WERI-Rb-1 (cell line): ENCODE measurements at regions not wholly inside any gene's neighbourhood (a gene's known extent, or its start where the extent isn't known, plus 50 kb on each side); places are given as distances from the start of the nearest gene placed in this dataset.

ENCODE experiments used
- DNase-seq: peaks from one replicate; pipeline ENCODE4 v3.0.0-alpha.2; 2020
- H3K27ac ChIP-seq: fragments of 250-450 bp; sonication (Bioruptor Pico); 2 replicates; pipeline ENCODE4 v1.5.1; 2020; ENCODE audit warnings: mild to moderate bottlenecking, moderate library complexity
- H3K27me3 ChIP-seq: fragments of 250-450 bp; sonication (Bioruptor Pico); 2 replicates; pipeline ENCODE4 v1.5.1; 2021; ENCODE audit warnings: mild to moderate bottlenecking, low read depth, moderate library complexity; ENCODE audit not compliant: insufficient read depth, severe bottlenecking
- H3K36me3 ChIP-seq: fragments of 250-450 bp; sonication (Bioruptor Pico); 2 replicates; pipeline ENCODE4 v1.5.1; 2020; ENCODE audit warnings: mild to moderate bottlenecking, moderate library complexity
- H3K4me3 ChIP-seq: 2 replicates; pipeline ENCODE4 v1.5.1; 2011; ENCODE audit warnings: low read depth, mild to moderate bottlenecking, control low read depth, low read length
- H3K9me3 ChIP-seq: fragments of 250-450 bp; sonication (Bioruptor Pico); 2 replicates; pipeline ENCODE4 v1.5.1; 2021; ENCODE audit warnings: mild to moderate bottlenecking, moderate library complexity; ENCODE audit not compliant: severe bottlenecking
- TF ChIP-seq, protein P1 (sequence below): IDR thresholded peaks from 2 replicates; pipeline ENCODE4 v1.5.1; 2011; ENCODE audit warnings: low read depth, mild to moderate bottlenecking, control low read depth, inconsistent platforms, low read length

DNA sequence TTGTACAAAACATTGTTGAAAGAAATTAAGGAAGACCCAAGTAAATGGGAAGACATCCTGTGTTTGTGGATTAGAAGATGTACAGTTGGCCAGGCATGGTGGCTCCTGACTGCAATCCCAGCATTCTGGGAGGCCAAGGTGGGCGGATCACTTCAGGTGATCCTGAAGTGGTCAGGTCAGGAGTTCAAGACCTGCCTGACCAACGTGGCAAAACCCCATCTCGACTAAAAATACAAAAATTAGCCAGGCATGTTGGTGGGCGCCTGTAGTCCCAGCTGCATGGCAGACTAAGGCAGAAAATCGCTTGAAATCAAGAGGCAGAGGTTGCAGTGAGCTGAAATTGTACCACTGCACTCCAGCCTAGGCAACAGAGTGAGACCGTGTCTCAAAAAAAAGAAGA lies 62.0 kb upstream of the SEPTIN5 start:
- TF ChIP-seq, protein P1, sequence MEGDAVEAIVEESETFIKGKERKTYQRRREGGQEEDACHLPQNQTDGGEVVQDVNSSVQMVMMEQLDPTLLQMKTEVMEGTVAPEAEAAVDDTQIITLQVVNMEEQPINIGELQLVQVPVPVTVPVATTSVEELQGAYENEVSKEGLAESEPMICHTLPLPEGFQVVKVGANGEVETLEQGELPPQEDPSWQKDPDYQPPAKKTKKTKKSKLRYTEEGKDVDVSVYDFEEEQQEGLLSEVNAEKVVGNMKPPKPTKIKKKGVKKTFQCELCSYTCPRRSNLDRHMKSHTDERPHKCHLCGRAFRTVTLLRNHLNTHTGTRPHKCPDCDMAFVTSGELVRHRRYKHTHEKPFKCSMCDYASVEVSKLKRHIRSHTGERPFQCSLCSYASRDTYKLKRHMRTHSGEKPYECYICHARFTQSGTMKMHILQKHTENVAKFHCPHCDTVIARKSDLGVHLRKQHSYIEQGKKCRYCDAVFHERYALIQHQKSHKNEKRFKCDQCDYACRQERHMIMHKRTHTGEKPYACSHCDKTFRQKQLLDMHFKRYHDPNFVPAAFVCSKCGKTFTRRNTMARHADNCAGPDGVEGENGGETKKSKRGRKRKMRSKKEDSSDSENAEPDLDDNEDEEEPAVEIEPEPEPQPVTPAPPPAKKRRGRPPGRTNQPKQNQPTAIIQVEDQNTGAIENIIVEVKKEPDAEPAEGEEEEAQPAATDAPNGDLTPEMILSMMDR = no peak

DNA sequence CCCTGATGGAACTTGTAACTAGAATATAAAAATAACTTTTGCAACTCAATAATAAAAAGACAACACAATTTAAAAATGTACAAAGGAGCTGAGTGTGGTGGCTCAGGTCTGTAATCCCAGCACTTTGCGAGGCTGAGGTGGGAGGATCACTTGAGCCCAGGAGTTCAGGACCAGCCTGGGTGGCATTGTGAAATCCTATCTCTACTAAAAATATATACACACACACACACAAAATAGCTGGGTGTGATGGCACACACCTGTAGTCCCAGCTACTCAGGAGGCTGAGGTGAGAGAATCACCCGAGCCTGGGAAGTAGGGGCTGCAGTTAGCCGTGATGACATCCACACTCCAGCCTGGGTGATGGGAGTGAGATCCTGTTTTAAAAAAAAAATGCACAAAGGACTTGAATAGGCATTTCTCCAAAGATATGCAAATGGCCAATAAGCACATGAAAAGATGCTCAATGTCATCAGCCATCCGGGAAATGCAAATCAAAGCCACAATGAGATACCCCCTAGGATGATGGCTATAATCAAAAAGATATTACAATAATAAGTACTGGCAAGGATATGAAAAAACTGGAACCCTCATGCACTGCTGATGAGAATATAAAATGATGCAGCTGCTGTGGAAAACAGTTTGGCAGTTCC lies 59.8 kb upstream of the SEPTIN5 start:
- Histone ChIP-seq H3K9me3 (peaks cover 1% of the 10 kb centered on the region), H3K4me3 (no peak overlapping the region), H3K36me3 (no peaks in the 10 kb centered on the region), H3K27me3 (peaks cover 6% of the 10 kb centered on the region), H3K27ac (no peak overlapping the region)
- TF ChIP-seq, protein P1 = no peak
- no peak for DNase-seq

More for the DNA sequence above, 62.0 kb upstream of the SEPTIN5 start:
- Histone ChIP-seq H3K4me3 (no peak overlapping the region), H3K27me3 (peaks cover 6% of the 10 kb centered on the region), H3K27ac (no peak overlapping the region), H3K9me3 (peaks cover 18% of the 10 kb centered on the region), H3K36me3 (no peaks in the 10 kb centered on the region)
- no peak for DNase-seq

DNA sequence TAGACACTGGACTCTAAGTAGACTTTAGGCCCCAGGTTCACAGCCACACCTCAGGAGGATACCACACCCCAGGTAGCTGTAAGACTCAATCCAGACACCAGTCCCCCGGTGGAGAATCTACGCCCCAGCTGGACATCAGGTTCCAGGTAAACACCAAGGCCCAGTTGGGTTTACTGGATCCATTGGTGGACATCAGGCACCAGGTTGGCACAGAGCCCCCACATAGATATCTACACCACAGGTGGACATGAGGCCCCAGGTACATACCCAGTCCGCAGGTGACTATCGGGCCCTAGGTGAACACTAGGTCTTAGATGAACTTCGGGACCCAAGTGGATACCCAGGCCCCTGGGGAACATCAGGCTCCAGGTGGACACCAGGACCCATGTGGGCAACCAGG lies 58.9 kb upstream of the SEPTIN5 start:
- TF ChIP-seq, protein P1 = no peak
- H3K9me3 ChIP-seq = no peaks in the 10 kb centered on the region

DNA sequence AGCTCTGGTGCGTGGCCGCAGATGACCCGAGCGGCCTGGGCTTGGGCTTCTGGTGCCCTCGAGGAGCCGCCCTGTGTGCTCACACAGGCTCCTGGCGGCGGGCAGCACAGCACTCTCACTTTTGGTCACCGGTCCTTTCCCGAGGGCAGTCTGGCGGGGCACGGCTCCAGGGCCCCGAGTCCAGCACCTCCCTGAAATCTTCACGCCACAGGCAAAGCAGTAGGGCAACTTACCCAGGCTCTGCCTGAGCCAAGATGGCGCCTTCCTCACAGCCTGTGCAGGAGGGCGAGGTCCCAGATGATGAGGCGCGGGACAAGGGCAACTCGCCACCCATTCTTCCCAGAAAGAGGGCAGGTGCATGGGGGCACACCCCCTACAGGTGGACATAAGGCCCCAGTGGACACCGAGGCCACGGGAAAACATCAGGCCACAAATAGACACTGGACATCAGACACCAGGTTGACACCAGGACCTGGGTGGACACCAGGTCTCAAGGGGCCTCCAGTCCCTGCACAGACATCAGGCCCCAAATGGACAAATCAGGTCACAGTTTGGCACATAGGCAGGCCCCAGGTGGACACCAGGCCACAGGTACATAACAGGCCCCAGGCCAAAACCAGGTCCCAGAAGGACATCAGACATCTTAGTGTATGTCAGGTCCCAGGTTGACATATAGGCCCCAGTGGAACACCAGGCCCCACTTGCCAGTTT lies 57.6 kb upstream of the SEPTIN5 start:
- no peaks in the 10 kb centered on the region for H3K36me3 ChIP-seq
- H3K27ac ChIP-seq = no peak overlapping the region
- TF ChIP-seq, protein P1 = no peak
- no peak for DNase-seq
- no peak overlapping the region for H3K4me3 ChIP-seq
- H3K27me3 ChIP-seq = peaks cover 2% of the 10 kb centered on the region
- no peaks in the 10 kb centered on the region for H3K9me3 ChIP-seq

More for the DNA sequence above, 58.9 kb upstream of the SEPTIN5 start:
- Histone ChIP-seq H3K36me3 (no peaks in the 10 kb centered on the region), H3K27ac (no peak overlapping the region), H3K27me3 (peaks cover 6% of the 10 kb centered on the region), H3K4me3 (no peak overlapping the region)
- DNase-seq = no peak

DNA sequence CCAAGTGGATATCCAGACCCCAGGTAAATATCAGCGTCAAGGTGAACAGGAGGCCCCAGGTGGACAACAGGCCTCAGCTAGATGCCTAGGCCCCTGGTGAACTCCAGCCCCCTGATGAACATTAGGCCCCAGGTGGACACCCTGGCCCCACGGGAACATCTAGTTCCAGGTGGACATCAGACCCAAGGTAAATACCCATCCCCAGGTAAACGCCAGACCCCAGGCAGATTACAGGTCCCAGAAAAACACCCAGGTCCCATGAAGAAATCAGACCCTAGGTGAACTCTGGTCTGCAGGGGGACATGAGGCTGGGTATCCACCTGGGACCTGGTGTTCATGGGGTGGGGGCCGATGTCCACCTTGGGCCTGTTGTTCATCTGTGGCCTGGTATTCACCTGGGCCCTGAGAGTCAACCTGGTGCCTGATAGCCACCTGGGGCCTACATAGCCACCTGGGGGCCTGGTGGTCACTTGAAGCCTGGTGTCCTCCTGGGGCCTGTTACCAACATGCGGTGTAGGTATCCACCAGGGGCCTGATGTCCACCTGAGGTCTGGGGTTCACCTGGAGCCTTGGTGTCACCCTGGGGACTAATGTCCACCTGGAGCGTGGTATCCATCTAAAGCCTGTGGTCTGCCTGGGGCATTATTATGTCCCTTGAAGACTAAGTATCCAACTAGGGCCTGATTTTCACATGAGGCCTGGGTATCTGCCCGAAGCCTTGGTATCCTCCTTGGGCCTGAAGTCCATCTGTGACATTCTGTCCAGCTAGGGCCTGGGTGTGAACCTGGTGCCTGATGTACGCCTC lies 56.8 kb upstream of the SEPTIN5 start:
- no peaks in the 10 kb centered on the region for H3K9me3 ChIP-seq
- H3K36me3 ChIP-seq = no peaks in the 10 kb centered on the region
- DNase-seq = no peak
- no peaks in the 10 kb centered on the region for H3K27me3 ChIP-seq
- TF ChIP-seq, protein P1 = no peak
- H3K4me3 ChIP-seq = no peak overlapping the region
- no peak overlapping the region for H3K27ac ChIP-seq
